ENCODE measurements at regions not wholly inside any gene's neighbourhood (a gene's known extent, or its start where the extent isn't known, plus 50 kb on each side); places are given as distances from the start of the nearest gene placed in this dataset.

GRCh38 chr18:8901019-8901418 lies 195.7 kb downstream of the MTCL1 start:
- TF ChIP-seq CTCF (IDR thresholded peaks at IDR 0.05; ENCODE audit: insufficient read depth, low read length, poor library complexity, severe bottlenecking): no peak
- DNase-seq (ENCODE audit: low read depth): no peak
- no peaks in the 10 kb centered on the region for H3K36me3 ChIP-seq (ENCODE audit: control insufficient read depth, insufficient read depth, low read length)
- no peaks in the 10 kb centered on the region for H3K27me3 ChIP-seq (ENCODE audit: control insufficient read depth, insufficient read depth, low read length)
- no peak overlapping the region for H3K4me3 ChIP-seq (ENCODE audit: low read depth, low read length)

- Histone ChIP-seq H3K27me3 (ENCODE audit: control insufficient read depth, insufficient read depth, low read length) (no peaks in the 10 kb centered on the region), H3K4me3 (ENCODE audit: low read depth, low read length) (no peak overlapping the region), H3K36me3 (ENCODE audit: control insufficient read depth, insufficient read depth, low read length) (no peaks in the 10 kb centered on the region)
- DNase-seq (ENCODE audit: low read depth): no peak
- no peak for TF ChIP-seq CTCF (IDR thresholded peaks at IDR 0.05; ENCODE audit: insufficient read depth, low read length, poor library complexity, severe bottlenecking)
Observed at GRCh38 chr18:8904316-8904715, 198.2 kb upstream of the NDUFV2 start.

GRCh38 chr18:8908792-8909510 lies 193.5 kb upstream of the NDUFV2 start:
- DNase-seq (ENCODE audit: low read depth): no peak
- no peak for TF ChIP-seq CTCF (IDR thresholded peaks at IDR 0.05; ENCODE audit: insufficient read depth, low read length, poor library complexity, severe bottlenecking)
- H3K36me3 ChIP-seq (ENCODE audit: control insufficient read depth, insufficient read depth, low read length): no peaks in the 10 kb centered on the region
- H3K27me3 ChIP-seq (ENCODE audit: control insufficient read depth, insufficient read depth, low read length): no peaks in the 10 kb centered on the region
- H3K4me3 ChIP-seq (ENCODE audit: low read depth, low read length): no peak overlapping the region

DNA sequence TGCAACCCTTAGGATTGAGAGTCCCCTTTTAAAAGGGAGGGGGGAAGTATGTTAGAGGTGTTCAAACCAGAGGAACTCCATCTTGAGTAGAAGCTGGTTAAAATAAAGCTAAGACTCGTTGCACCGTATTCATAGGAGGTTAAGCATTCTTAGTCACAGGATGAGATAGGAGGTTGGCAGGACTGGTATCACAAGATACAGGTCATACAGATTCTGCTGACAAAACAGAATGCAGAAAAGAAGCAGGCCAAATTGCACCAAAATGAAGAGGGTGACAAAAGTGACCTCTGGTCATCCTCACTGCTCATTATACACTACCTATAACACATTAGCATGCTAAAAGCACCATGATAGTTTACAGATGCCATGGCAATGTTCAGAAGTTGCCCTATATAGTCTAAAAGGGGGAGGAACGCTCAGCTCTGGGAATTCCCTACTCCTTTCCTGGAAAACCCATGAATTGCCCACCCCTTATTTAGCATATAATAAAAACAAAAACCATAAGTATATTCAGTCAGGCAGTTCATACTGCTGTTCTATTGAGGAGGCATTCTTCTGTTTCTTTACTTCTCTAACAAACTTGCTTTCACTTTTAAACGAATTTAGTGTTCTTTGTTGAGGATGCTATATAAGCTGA lies 192.2 kb upstream of the NDUFV2 start:
- TF ChIP-seq CTCF (IDR thresholded peaks at IDR 0.05; ENCODE audit: insufficient read depth, low read length, poor library complexity, severe bottlenecking): no peak
- Histone ChIP-seq H3K27me3 (ENCODE audit: control insufficient read depth, insufficient read depth, low read length) (no peaks in the 10 kb centered on the region), H3K36me3 (ENCODE audit: control insufficient read depth, insufficient read depth, low read length) (no peaks in the 10 kb centered on the region), H3K4me3 (ENCODE audit: low read depth, low read length) (no peak overlapping the region)
- DNase-seq (ENCODE audit: low read depth): no peak

- no peak overlapping the region for H3K4me3 ChIP-seq (ENCODE audit: low read depth, low read length)
- no peak for DNase-seq (ENCODE audit: low read depth)
- H3K27me3 ChIP-seq (ENCODE audit: control insufficient read depth, insufficient read depth, low read length): no peaks in the 10 kb centered on the region
- no peak for TF ChIP-seq CTCF (IDR thresholded peaks at IDR 0.05; ENCODE audit: insufficient read depth, low read length, poor library complexity, severe bottlenecking)
- H3K36me3 ChIP-seq (ENCODE audit: control insufficient read depth, insufficient read depth, low read length): no peaks in the 10 kb centered on the region
Observed at GRCh38 chr18:8910843-8911242, 191.7 kb upstream of the NDUFV2 start.

Measured in kidney epithelial cell (primary cell).